AG04450 (cell line): ENCODE measurements at regions not wholly inside any gene's neighbourhood (a gene's known extent, or its start where the extent isn't known, plus 50 kb on each side); places are given as distances from the start of the nearest gene placed in this dataset.

Experiments
- CTCF ChIA-PET: fragments of 300-600, 350-600 bp; formaldehyde crosslinking; extraction: SDS; loops from one replicate; lab custom pipeline; 2022; ENCODE audit warnings: antibody characterized with exemption, inconsistent platforms; lab: Charles Lee
- POLR2A ChIA-PET: fragments of 350-600 bp; formaldehyde crosslinking; extraction: SDS; loops from one replicate; lab custom pipeline; 2021; ENCODE audit warnings: antibody characterized with exemption, inconsistent platforms; lab: Yijun Ruan, JAX
- DNase-seq: peaks from one replicate; pipeline ENCODE4 v3.0.0-alpha.2; 2011; ENCODE audit warnings: low read depth, low spot score
- H3K27ac ChIP-seq: one replicate; pipeline ENCODE4 v1.5.1; 2012; ENCODE audit warnings: low read depth, low read length, control low read depth
- H3K27me3 ChIP-seq: one replicate; pipeline ENCODE4 v1.6.0; 2012; ENCODE audit warnings: low read length; ENCODE audit not compliant: control insufficient read depth, insufficient read depth
- H3K4me3 ChIP-seq: 2 replicates; pipeline ENCODE4 v1.5.1; 2011; ENCODE audit warnings: mild to moderate bottlenecking, low read depth, low read length, control low read depth
- H3K9me3 ChIP-seq: 2 replicates; pipeline ENCODE4 v1.5.1; 2012; ENCODE audit warnings: low read length; ENCODE audit not compliant: control insufficient read depth, insufficient read depth
- TF ChIP-seq, protein P1 (sequence below): IDR thresholded peaks from 2 replicates; pipeline ENCODE4 v1.5.1; 2011; ENCODE audit warnings: low read depth, low read length, control low read depth, inconsistent platforms

DNA sequence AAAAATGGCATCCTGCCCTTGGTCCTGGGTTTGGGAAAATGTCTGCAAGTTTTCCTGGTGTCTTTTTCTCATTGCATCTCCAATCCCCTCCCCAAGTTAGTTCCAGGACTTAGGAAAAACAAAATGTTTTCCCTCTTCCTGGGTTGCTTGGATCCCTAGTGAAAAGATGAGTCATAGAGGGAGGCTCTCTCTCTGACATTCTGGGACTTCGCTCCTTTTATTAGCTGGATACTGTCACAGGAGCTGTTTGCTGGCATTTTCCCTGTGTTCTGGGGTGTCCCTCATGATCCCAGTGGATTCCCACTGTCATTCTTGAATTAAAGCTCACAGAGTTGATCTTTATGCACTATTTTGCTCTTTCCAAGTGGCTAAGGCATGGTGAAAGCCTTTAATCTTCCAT lies 316.4 kb upstream of the MBL2 start:
- CTCF ChIA-PET, result no interaction called here
- no peak overlapping the region for H3K4me3 ChIP-seq

DNA sequence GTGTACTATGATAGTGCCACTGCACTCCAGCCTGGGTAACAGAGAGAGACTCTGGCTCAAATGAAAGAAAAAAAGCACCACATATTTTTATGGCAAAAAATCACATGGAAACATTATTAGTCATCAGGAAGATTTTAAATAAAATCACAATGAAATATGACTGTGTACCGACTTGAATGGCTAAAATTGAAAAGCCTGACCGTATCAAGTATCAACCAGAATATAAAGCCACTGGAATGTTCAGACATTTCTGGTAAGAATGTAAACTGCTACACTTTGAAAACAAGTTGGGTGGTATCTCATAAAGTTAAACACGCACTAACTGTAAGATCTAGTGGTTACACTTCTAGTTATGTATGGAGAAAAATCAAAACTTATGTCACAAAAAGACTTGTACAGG lies 306.7 kb upstream of the MBL2 start:
- H3K27me3 ChIP-seq, result no peaks in the 10 kb centered on the region
- POLR2A ChIA-PET, result no interaction called here
- TF ChIP-seq, protein P1, sequence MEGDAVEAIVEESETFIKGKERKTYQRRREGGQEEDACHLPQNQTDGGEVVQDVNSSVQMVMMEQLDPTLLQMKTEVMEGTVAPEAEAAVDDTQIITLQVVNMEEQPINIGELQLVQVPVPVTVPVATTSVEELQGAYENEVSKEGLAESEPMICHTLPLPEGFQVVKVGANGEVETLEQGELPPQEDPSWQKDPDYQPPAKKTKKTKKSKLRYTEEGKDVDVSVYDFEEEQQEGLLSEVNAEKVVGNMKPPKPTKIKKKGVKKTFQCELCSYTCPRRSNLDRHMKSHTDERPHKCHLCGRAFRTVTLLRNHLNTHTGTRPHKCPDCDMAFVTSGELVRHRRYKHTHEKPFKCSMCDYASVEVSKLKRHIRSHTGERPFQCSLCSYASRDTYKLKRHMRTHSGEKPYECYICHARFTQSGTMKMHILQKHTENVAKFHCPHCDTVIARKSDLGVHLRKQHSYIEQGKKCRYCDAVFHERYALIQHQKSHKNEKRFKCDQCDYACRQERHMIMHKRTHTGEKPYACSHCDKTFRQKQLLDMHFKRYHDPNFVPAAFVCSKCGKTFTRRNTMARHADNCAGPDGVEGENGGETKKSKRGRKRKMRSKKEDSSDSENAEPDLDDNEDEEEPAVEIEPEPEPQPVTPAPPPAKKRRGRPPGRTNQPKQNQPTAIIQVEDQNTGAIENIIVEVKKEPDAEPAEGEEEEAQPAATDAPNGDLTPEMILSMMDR, result no peak
- CTCF ChIA-PET, result no interaction called here
- H3K27ac ChIP-seq, result no peak overlapping the region
- DNase-seq, result no peak
- H3K9me3 ChIP-seq, result no peaks in the 10 kb centered on the region
- H3K4me3 ChIP-seq, result no peak overlapping the region

More for the DNA sequence above, 316.4 kb upstream of the MBL2 start:
- H3K27ac ChIP-seq, result no peak overlapping the region
- TF ChIP-seq, protein P1, result no peak
- DNase-seq, result no peak
- H3K9me3 ChIP-seq, result no peaks in the 10 kb centered on the region
- POLR2A ChIA-PET, result no interaction called here
- no peaks in the 10 kb centered on the region for H3K27me3 ChIP-seq

DNA sequence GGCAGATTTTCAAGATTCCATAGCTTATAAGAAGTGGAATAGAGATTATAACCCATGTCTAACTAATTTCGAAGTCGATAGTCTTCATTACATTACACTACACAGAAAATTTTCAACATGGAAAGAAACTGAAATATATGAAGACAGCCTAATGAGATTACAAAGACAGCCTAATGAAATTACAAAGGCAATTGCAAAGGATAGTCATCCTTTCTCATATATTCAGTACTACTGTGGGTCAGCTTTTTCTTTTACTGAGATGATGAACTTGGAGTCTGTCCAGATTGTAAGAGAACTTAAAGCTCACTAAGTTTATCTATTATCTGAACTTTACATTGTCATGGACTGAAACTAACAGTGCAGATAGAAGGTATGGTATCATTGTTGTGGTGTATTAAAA lies 304.4 kb upstream of the MBL2 start:
- no peaks in the 10 kb centered on the region for H3K27me3 ChIP-seq
- CTCF ChIA-PET, result no interaction called here
- DNase-seq, result no peak
- H3K9me3 ChIP-seq, result no peaks in the 10 kb centered on the region
- no peak overlapping the region for H3K4me3 ChIP-seq
- no peak overlapping the region for H3K27ac ChIP-seq
- TF ChIP-seq, protein P1, result no peak
- POLR2A ChIA-PET, result no interaction called here

DNA sequence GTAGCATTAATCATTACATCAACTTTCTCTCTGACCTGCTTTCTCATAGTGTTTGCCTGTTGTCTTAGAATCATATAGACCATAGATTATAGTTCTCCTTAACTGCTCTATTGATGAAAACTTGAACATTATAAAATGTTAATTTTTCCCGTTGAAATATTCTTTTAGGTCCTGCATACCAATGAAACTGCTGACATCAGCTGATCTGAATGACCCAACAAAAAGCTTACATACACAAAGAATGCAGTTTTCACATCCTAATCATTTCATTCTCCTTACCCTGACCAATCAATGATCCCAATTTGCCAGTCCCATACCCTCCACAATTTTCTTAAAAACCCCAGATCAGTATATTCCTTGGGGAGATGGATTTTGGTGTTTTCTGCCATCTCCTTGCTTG lies 302.9 kb upstream of the MBL2 start:
- H3K4me3 ChIP-seq, result no peak overlapping the region
- H3K9me3 ChIP-seq, result no peaks in the 10 kb centered on the region
- CTCF ChIA-PET, result no interaction called here
- TF ChIP-seq, protein P1, result no peak
- no peak overlapping the region for H3K27ac ChIP-seq
- no peaks in the 10 kb centered on the region for H3K27me3 ChIP-seq
- DNase-seq, result no peak
- POLR2A ChIA-PET, result no interaction called here

DNA sequence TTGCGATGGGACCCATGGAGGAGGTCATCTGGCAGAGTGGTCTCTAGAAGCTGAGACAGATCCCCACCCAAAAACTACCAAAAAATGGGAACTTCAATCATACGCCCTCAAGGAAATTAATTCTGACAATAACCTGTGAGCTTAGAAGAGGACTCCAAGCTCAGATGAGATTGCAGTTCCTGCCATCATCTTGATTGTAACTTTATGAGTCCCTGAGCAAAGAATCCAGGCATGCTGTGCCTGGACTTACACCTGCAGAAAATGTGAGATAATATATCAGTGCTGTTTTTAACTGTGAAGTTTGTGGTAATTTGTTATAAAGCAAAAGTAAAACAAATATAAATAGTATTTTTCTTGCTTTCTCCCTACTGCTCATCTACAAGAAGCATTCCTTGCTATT lies 299.6 kb upstream of the MBL2 start:
- no peaks in the 10 kb centered on the region for H3K27me3 ChIP-seq
- ChIA-PET POLR2A (no interaction called here), CTCF (interaction anchor here (1.1 kb wide), 1 partner anchor 188 kb away, joined by 3 read pairs; no protein-coding TSS in a partner anchor)
- TF ChIP-seq, protein P1, result no peak
- no peaks in the 10 kb centered on the region for H3K9me3 ChIP-seq
- no peak for DNase-seq
- no peak overlapping the region for H3K27ac ChIP-seq
- no peak overlapping the region for H3K4me3 ChIP-seq
